Epithelial cell of esophagus (primary cell): ENCODE measurements at regions not wholly inside any gene's neighbourhood (a gene's known extent, or its start where the extent isn't known, plus 50 kb on each side); places are given as distances from the start of the nearest gene placed in this dataset.

Source experiments
- DNase-seq: peaks from one replicate; pipeline ENCODE4 v3.0.0; 2010; ENCODE audit warnings: low read depth
- H3K4me3 ChIP-seq: 2 replicates; pipeline ENCODE4 v1.5.1; 2011; ENCODE audit warnings: mild to moderate bottlenecking, low read length, control low read depth
- CTCF ChIP-seq: IDR thresholded peaks from 2 replicates; pipeline ENCODE4 v1.5.1; 2011; ENCODE audit warnings: low read depth, mild to moderate bottlenecking, low read length, control low read depth, inconsistent platforms; ENCODE audit not compliant: insufficient read depth; ENCODE audit errors: missing control alignments

DNA sequence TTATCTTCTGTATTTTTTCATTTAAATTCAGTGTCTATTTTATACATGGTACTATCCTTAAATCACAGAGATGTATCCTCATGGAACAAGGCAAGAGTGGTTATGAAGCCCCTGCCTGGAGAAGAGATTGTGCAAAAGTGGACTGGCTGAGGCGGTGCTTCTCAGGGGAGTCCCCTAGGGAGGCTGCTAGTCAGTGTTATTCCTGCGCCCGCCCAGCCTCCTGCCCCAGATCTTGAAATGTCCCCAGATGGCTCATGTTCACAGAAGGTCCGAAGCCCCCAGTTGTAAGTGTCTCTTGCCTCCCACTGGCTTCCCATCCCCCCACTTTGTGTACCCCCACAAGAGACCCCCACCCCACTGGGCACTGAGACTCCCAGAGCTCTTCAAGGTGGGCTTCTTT, 366.9 kb downstream of the TNS3 start:
- TF ChIP-seq CTCF, result no peak
- no peak for DNase-seq
- H3K4me3 ChIP-seq, result no peak overlapping the region

DNA sequence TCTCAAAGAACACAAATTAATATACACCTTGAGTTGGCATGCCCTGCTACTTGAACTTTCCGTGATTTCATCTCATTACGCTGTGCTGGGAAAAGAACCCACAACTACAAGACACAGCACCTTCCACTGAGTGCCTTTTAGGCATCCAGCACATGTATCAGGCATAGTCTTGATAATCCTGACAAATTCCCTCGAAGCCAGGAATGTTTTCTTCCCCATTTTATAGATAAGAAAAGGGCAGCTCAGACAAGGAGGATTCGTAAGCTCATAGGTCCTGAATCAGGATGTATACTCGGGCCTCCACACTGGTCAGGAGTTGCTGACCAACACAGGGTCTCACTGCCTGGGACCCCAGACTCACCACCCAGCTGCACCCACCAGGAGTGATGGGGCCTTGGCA, 368.6 kb downstream of the TNS3 start:
- no peak for DNase-seq
- TF ChIP-seq CTCF, result no peak
- no peak overlapping the region for H3K4me3 ChIP-seq

- no peak for TF ChIP-seq CTCF
- H3K4me3 ChIP-seq, result no peak overlapping the region
- DNase-seq, result no peak
Measured at GRCh38 chr7:47211519-47211973, 370.4 kb downstream of the TNS3 start.

DNA sequence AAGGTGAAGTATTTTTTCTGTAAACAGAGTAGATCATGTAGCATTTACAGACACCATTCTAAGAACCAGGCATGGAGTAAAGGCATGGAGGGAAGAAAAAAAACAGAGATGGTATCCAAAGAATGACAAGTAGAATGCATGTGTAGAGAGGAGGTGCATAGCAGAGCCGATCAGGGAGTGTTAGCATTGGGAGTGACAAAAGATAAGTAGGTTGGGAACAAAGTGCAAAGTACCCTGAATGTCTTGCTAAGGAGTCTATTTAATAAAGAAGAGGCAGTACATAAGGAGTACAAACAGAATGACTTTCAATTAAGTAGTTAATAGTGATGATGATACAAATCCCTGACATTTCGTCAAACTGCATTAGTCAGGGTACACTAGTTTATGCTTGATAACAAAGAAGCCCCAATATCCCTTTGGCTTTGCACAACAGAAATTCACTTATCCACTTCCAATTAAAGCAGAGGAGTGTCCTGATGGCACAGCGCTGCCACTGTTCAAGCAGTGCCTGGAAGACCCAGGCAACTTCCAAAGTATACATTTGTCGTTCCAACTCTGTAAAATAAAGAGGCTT, 371.5 kb downstream of the TNS3 start:
- DNase-seq, result no peak
- TF ChIP-seq CTCF, result no peak
- no peak overlapping the region for H3K4me3 ChIP-seq

DNA sequence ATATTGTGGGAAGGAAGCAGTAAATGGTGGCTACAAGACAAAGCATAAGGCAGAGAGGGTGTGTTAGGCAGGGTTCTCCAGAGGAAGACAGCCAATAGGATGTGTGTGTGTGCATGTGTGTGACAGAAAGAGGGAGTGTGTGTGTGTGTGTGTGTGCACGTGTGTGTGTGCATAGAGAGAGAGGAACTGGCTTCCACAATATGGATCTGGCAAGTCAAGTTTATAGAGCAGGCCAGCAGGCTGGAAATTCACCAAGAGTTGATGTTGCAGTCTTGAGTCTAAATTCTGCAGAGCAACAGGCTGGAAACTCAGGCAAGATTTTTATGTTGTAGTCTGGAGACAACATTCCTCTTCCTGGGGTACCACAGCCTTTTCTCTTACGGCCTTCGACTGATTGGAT, 374.0 kb downstream of the TNS3 start:
- no peak for DNase-seq
- TF ChIP-seq CTCF, result no peak

GRCh38 chr7:47204709-47205108, 377.2 kb downstream of the TNS3 start:
- DNase-seq, result no peak
- no peak for TF ChIP-seq CTCF
- no peak overlapping the region for H3K4me3 ChIP-seq

More for the DNA sequence above, 374.0 kb downstream of the TNS3 start:
- H3K4me3 ChIP-seq, result no peak overlapping the region

DNA sequence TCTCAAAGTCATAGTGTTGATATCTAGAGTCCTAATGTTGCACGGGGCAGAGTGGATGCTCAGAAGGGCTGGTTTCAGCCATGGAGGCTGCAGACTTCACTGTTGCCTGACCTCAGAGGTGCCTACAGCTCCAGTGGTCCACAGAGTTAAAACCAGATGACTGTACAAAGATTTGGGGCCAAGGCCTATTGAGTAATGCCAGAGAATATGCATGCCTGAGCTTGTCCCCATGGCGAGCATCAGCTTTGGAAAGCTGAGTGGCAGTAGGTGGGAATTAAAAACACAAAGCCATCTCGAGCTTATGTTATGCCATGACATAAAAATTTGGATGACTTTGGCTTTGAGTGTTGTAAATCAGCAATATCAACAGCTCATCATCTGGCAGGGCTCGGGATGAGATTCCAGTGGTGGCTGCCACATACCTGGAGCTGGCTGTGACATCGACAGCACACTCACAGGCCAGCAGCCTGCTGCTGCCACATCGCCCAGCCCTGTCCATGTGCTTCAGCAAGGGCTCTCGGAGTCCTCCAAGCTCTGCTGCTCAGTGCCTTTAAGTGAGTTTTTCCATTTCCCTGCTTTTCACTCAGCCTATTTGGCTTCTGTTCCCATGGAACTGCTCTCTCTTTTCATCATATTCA, 379.6 kb downstream of the TNS3 start:
- no peak for TF ChIP-seq CTCF
- peak; percentile 57 for DNase-seq
- H3K4me3 ChIP-seq, result no peak overlapping the region
